Brain microvascular endothelial cell (primary cell): ENCODE measurements at regions not wholly inside any gene's neighbourhood (a gene's known extent, or its start where the extent isn't known, plus 50 kb on each side); places are given as distances from the start of the nearest gene placed in this dataset.

Source experiments
- DNase-seq: peaks from one replicate; pipeline ENCODE4 v3.0.0-alpha.2; 2020
- H3K27ac ChIP-seq: fragments of 250-450 bp; sonication (Bioruptor Pico); 2 replicates; pipeline ENCODE4 v1.5.1; 2020; ENCODE audit warnings: mild to moderate bottlenecking, moderate library complexity
- H3K27me3 ChIP-seq: fragments of 250-450 bp; sonication (Bioruptor Pico); replicated peaks from 2 replicates; pipeline ENCODE4 v1.5.1; 2020; ENCODE audit warnings: mild to moderate bottlenecking
- H3K36me3 ChIP-seq: fragments of 250-450 bp; sonication (Bioruptor Pico); replicated peaks from 2 replicates; pipeline ENCODE4 v1.5.1; 2020; ENCODE audit warnings: mild to moderate bottlenecking
- H3K4me3 ChIP-seq: 2 replicates; pipeline ENCODE4 v1.5.1; 2011; ENCODE audit warnings: low read depth, mild to moderate bottlenecking, control low read depth, low read length, moderate library complexity
- CTCF ChIP-seq: IDR thresholded peaks from 2 replicates; pipeline ENCODE4 v1.5.1; 2011; ENCODE audit warnings: low read depth, mild to moderate bottlenecking, moderate library complexity, low read length, control low read depth, inconsistent platforms; ENCODE audit errors: missing control alignments
- in situ Hi-C: cut with HindIII; loops from 2 replicates; pipeline ENCODE4 v1.10.0; 2017; ENCODE audit warnings: low sequenced_read_pairs, low pct_ligation_motif_present

GRCh38 chr9:108640230-108640629 is 215.6 kb downstream of the ACTL7B start:
- DNase-seq, result no peak
- Histone ChIP-seq H3K27ac (no peak overlapping the region), H3K4me3 (no peak overlapping the region), H3K36me3 (no peaks in the 10 kb centered on the region), H3K27me3 (no peaks in the 10 kb centered on the region)
- in situ Hi-C loops, result no loop called here
- no peak for TF ChIP-seq CTCF

GRCh38 chr9:108639696-108640095 is 216.1 kb downstream of the ACTL7B start:
- in situ Hi-C loops, result no loop called here
- no peak for TF ChIP-seq CTCF
- DNase-seq, result no peak
- no peak overlapping the region for H3K4me3 ChIP-seq
- no peaks in the 10 kb centered on the region for H3K36me3 ChIP-seq
- H3K27me3 ChIP-seq, result no peaks in the 10 kb centered on the region
- no peak overlapping the region for H3K27ac ChIP-seq

GRCh38 chr9:108639091-108639490 is 216.7 kb downstream of the ACTL7B start:
- no peak for TF ChIP-seq CTCF
- Histone ChIP-seq H3K27ac (no peak overlapping the region), H3K27me3 (no peaks in the 10 kb centered on the region), H3K36me3 (no peaks in the 10 kb centered on the region), H3K4me3 (no peak overlapping the region)
- no peak for DNase-seq
- in situ Hi-C loops, result no loop called here

GRCh38 chr9:108637340-108637739 is 218.4 kb downstream of the ACTL7B start:
- in situ Hi-C loops, result no loop called here
- H3K36me3 ChIP-seq, result no peaks in the 10 kb centered on the region
- no peak for DNase-seq
- H3K27me3 ChIP-seq, result no peaks in the 10 kb centered on the region
- no peak overlapping the region for H3K4me3 ChIP-seq
- no peak overlapping the region for H3K27ac ChIP-seq
- TF ChIP-seq CTCF, result no peak

- TF ChIP-seq CTCF, result no peak
- Histone ChIP-seq H3K4me3 (no peak overlapping the region), H3K27ac (no peak overlapping the region), H3K27me3 (no peaks in the 10 kb centered on the region), H3K36me3 (no peaks in the 10 kb centered on the region)
- no peak for DNase-seq
- in situ Hi-C loops, result no loop called here
These were observed 219.8 kb downstream of the ACTL7B start for GRCh38 chr9:108636013-108636412.

GRCh38 chr9:108634672-108635462 is 220.9 kb downstream of the ACTL7B start:
- Histone ChIP-seq H3K36me3 (no peaks in the 10 kb centered on the region), H3K27me3 (no peaks in the 10 kb centered on the region), H3K27ac (no peak overlapping the region), H3K4me3 (no peak overlapping the region)
- peak; percentile 18 for DNase-seq
- TF ChIP-seq CTCF, result no peak
- in situ Hi-C loops, result no loop called here
